ENCODE measurements at regions not wholly inside any gene's neighbourhood (a gene's known extent, or its start where the extent isn't known, plus 50 kb on each side); places are given as distances from the start of the nearest gene placed in this dataset.
"Not testable (repeated sequence)": the region's sequence is repeated elsewhere in the genome, so short reads cannot be mapped to it uniquely, and the experiment has no call there.

GRCh38 chr15:20012837-20013236, 528.8 kb downstream of the GOLGA6L6 start:
- H3K4me1 ChIP-seq (ENCODE audit: control insufficient read depth, insufficient read depth, low read length); POLR2A ChIA-PET; H3K36me3 ChIP-seq (ENCODE audit: control insufficient read depth, insufficient read depth, low read length); BruUV-seq (replicated peaks); H3K27me3 ChIP-seq (ENCODE audit: control insufficient read depth, insufficient read depth, low read length); in situ Hi-C loops (cut with HindIII; ENCODE audit: low pct_unique_long_range_greater_than_20kb, low sequenced_read_pairs); ATAC-seq; H3K4me3 ChIP-seq (ENCODE audit: low read depth in 2 of 2, low read length in 2 of 2); H3K9me3 ChIP-seq (ENCODE audit: control insufficient read depth, insufficient read depth, low read depth, low read length); CTCF ChIA-PET; intact Hi-C loops (cut with micrococcal nuclease; ENCODE audit: unreplicated experiment); H3K27ac ChIP-seq (ENCODE audit: low read length); DNase-seq (ENCODE audit: low read depth, low spot score): not testable (repeated sequence)

GRCh38 chr15:20010759-20011158, 530.8 kb downstream of the GOLGA6L6 start:
- H3K27ac ChIP-seq (ENCODE audit: low read length); intact Hi-C loops (cut with micrococcal nuclease; ENCODE audit: unreplicated experiment); in situ Hi-C loops (cut with HindIII; ENCODE audit: low pct_unique_long_range_greater_than_20kb, low sequenced_read_pairs); H3K36me3 ChIP-seq (ENCODE audit: control insufficient read depth, insufficient read depth, low read length); H3K27me3 ChIP-seq (ENCODE audit: control insufficient read depth, insufficient read depth, low read length); ATAC-seq; H3K4me1 ChIP-seq (ENCODE audit: control insufficient read depth, insufficient read depth, low read length); DNase-seq (ENCODE audit: low read depth, low spot score); BruUV-seq (replicated peaks); H3K4me3 ChIP-seq (ENCODE audit: low read depth in 2 of 2, low read length in 2 of 2); POLR2A ChIA-PET; H3K9me3 ChIP-seq (ENCODE audit: control insufficient read depth, insufficient read depth, low read depth, low read length); CTCF ChIA-PET: not testable (repeated sequence)

- H3K4me3 ChIP-seq (ENCODE audit: low read depth in 2 of 2, low read length in 2 of 2); DNase-seq (ENCODE audit: low read depth, low spot score); H3K9me3 ChIP-seq (ENCODE audit: control insufficient read depth, insufficient read depth, low read depth, low read length); in situ Hi-C loops (cut with HindIII; ENCODE audit: low pct_unique_long_range_greater_than_20kb, low sequenced_read_pairs); CTCF ChIA-PET; ATAC-seq; BruUV-seq (replicated peaks); H3K27me3 ChIP-seq (ENCODE audit: control insufficient read depth, insufficient read depth, low read length); H3K27ac ChIP-seq (ENCODE audit: low read length); H3K4me1 ChIP-seq (ENCODE audit: control insufficient read depth, insufficient read depth, low read length); POLR2A ChIA-PET; intact Hi-C loops (cut with micrococcal nuclease; ENCODE audit: unreplicated experiment); H3K36me3 ChIP-seq (ENCODE audit: control insufficient read depth, insufficient read depth, low read length): not testable (repeated sequence)
These were observed 532.0 kb downstream of the GOLGA6L6 start for GRCh38 chr15:20009619-20010018.

DNA sequence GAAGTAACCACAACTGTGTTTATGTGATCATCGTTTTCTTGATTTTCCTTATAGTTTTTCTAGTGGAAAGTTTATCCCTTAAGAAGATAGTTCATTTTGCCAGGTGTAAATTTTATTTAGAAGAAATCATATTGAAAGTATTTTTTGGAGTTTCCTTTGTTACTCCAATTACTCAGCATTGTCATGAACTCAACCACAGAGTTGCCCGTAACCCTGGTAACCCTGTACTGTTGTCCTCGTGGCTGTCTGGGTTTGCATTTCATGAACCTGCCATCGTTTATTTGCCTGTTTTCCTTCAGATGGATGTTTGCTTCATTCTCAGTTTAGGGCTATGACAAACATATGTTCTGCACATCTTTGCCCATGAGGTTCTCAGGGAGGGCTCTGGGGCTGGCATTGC, 534.3 kb downstream of the GOLGA6L6 start:
- H3K27ac ChIP-seq (ENCODE audit: low read length); POLR2A ChIA-PET; BruUV-seq (replicated peaks); CTCF ChIA-PET; H3K4me3 ChIP-seq (ENCODE audit: low read depth in 2 of 2, low read length in 2 of 2); in situ Hi-C loops (cut with HindIII; ENCODE audit: low pct_unique_long_range_greater_than_20kb, low sequenced_read_pairs); H3K4me1 ChIP-seq (ENCODE audit: control insufficient read depth, insufficient read depth, low read length); H3K9me3 ChIP-seq (ENCODE audit: control insufficient read depth, insufficient read depth, low read depth, low read length); H3K36me3 ChIP-seq (ENCODE audit: control insufficient read depth, insufficient read depth, low read length); DNase-seq (ENCODE audit: low read depth, low spot score); ATAC-seq; H3K27me3 ChIP-seq (ENCODE audit: control insufficient read depth, insufficient read depth, low read length); intact Hi-C loops (cut with micrococcal nuclease; ENCODE audit: unreplicated experiment): not testable (repeated sequence)

DNA sequence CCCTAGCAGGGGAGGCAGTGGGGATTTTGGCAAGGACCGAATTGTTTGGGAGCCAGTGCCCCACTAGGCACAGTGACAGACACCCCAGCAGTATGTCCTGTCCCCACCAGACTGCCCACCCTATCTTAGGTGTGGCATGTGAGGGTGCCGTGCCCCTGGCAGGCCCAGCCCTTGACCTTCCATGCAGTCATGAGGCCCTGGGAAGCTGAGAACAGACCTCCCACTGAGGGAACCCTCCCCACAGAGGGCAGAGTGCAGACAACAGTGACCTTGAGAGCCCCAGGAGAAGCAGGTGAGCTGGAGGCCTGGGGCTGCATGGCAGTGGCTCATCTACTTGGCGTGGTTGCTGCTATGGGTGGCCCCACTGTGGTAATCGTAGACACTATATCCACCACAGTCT, 538.1 kb downstream of the GOLGA6L6 start:
- in situ Hi-C loops (cut with HindIII; ENCODE audit: low pct_unique_long_range_greater_than_20kb, low sequenced_read_pairs); DNase-seq (ENCODE audit: low read depth, low spot score); H3K36me3 ChIP-seq (ENCODE audit: control insufficient read depth, insufficient read depth, low read length); H3K27ac ChIP-seq (ENCODE audit: low read length); ATAC-seq; BruUV-seq (replicated peaks); intact Hi-C loops (cut with micrococcal nuclease; ENCODE audit: unreplicated experiment); H3K4me3 ChIP-seq (ENCODE audit: low read depth in 2 of 2, low read length in 2 of 2); CTCF ChIA-PET; H3K27me3 ChIP-seq (ENCODE audit: control insufficient read depth, insufficient read depth, low read length); H3K4me1 ChIP-seq (ENCODE audit: control insufficient read depth, insufficient read depth, low read length); POLR2A ChIA-PET; H3K9me3 ChIP-seq (ENCODE audit: control insufficient read depth, insufficient read depth, low read depth, low read length): not testable (repeated sequence)

DNA sequence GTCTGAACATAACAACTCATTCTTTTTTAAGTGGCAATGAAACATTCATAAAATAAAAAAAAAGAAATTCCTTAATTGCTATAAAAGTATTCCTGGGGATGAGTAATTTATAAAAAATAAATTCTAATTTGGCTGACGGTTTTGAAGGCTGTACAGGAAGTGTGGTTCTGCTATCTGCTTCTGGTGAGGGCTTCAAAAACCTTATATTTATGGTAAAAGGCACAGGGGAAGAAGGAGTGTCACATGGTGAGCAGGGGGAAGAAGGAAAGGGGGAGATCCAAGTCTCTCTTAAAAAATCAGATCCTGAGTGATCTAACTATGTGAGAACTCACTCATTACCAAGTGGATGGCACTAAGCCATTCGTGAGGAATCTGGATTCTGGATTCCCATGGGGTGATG, 539.0 kb downstream of the GOLGA6L6 start:
- H3K4me3 ChIP-seq (ENCODE audit: low read depth in 2 of 2, low read length in 2 of 2); in situ Hi-C loops (cut with HindIII; ENCODE audit: low pct_unique_long_range_greater_than_20kb, low sequenced_read_pairs); DNase-seq (ENCODE audit: low read depth, low spot score); H3K9me3 ChIP-seq (ENCODE audit: control insufficient read depth, insufficient read depth, low read depth, low read length); intact Hi-C loops (cut with micrococcal nuclease; ENCODE audit: unreplicated experiment); BruUV-seq (replicated peaks); H3K27ac ChIP-seq (ENCODE audit: low read length); H3K36me3 ChIP-seq (ENCODE audit: control insufficient read depth, insufficient read depth, low read length); H3K4me1 ChIP-seq (ENCODE audit: control insufficient read depth, insufficient read depth, low read length); POLR2A ChIA-PET; H3K27me3 ChIP-seq (ENCODE audit: control insufficient read depth, insufficient read depth, low read length); CTCF ChIA-PET; ATAC-seq: not testable (repeated sequence)

GRCh38 chr15:19996574-19997194, 544.9 kb downstream of the GOLGA6L6 start:
- H3K4me3 ChIP-seq (ENCODE audit: low read depth in 2 of 2, low read length in 2 of 2); H3K27ac ChIP-seq (ENCODE audit: low read length); BruUV-seq (replicated peaks); H3K9me3 ChIP-seq (ENCODE audit: control insufficient read depth, insufficient read depth, low read depth, low read length); intact Hi-C loops (cut with micrococcal nuclease; ENCODE audit: unreplicated experiment); ATAC-seq; in situ Hi-C loops (cut with HindIII; ENCODE audit: low pct_unique_long_range_greater_than_20kb, low sequenced_read_pairs); DNase-seq (ENCODE audit: low read depth, low spot score); H3K27me3 ChIP-seq (ENCODE audit: control insufficient read depth, insufficient read depth, low read length); CTCF ChIA-PET; H3K4me1 ChIP-seq (ENCODE audit: control insufficient read depth, insufficient read depth, low read length); POLR2A ChIA-PET; H3K36me3 ChIP-seq (ENCODE audit: control insufficient read depth, insufficient read depth, low read length): not testable (repeated sequence)

GRCh38 chr15:19995296-19995695, 546.3 kb downstream of the GOLGA6L6 start:
- H3K27me3 ChIP-seq (ENCODE audit: control insufficient read depth, insufficient read depth, low read length); H3K4me3 ChIP-seq (ENCODE audit: low read depth in 2 of 2, low read length in 2 of 2); H3K36me3 ChIP-seq (ENCODE audit: control insufficient read depth, insufficient read depth, low read length); POLR2A ChIA-PET; H3K9me3 ChIP-seq (ENCODE audit: control insufficient read depth, insufficient read depth, low read depth, low read length); H3K27ac ChIP-seq (ENCODE audit: low read length); intact Hi-C loops (cut with micrococcal nuclease; ENCODE audit: unreplicated experiment); in situ Hi-C loops (cut with HindIII; ENCODE audit: low pct_unique_long_range_greater_than_20kb, low sequenced_read_pairs); H3K4me1 ChIP-seq (ENCODE audit: control insufficient read depth, insufficient read depth, low read length); BruUV-seq (replicated peaks); CTCF ChIA-PET; DNase-seq (ENCODE audit: low read depth, low spot score); ATAC-seq: not testable (repeated sequence)

Data from Panc1 (cell line).